ENCODE measurements at regions not wholly inside any gene's neighbourhood (a gene's known extent, or its start where the extent isn't known, plus 50 kb on each side); places are given as distances from the start of the nearest gene placed in this dataset.

GRCh38 chr2:173690349-173690748 is 274.8 kb downstream of the SP3 start:
- FAIRE-seq = no peak
- Histone ChIP-seq H3K56ac (replicated peaks; ENCODE audit: insufficient read length, low read depth, low read length) (no peak overlapping the region), H2AK5ac (ENCODE audit: low read depth, low read length) (no peak overlapping the region), H3K4me2 (ENCODE audit: insufficient read depth in 1 of 2, low read depth in 2 of 2, low read length in 2 of 2) (no peak overlapping the region), H3K9me3 (ENCODE audit: insufficient read depth in 2 of 2, low read depth in 1 of 2, low read length in 1 of 2) (no peaks in the 10 kb centered on the region; a peak in 1 of 4 replicates), H4K5ac (ENCODE audit: insufficient read length, low read depth, low read length) (no peak overlapping the region), H4K8ac (ENCODE audit: extremely low read depth, insufficient read depth, low read length) (no peak overlapping the region), H3K23me2 (ENCODE audit: low read depth, low read length) (no peaks in the 10 kb centered on the region), H3K4ac (replicated peaks; ENCODE audit: insufficient read length, low read depth, low read length) (no peak overlapping the region), H3K18ac (ENCODE audit: extremely low read depth, low read length) (no peak overlapping the region), H3K9ac (replicated peaks in 1 of 4; ENCODE audit: extremely low read depth in 1 of 4, low read depth in 3 of 4, low read length in 3 of 4) (no peak overlapping the region), H2BK5ac (ENCODE audit: low read depth, low read length) (no peak overlapping the region), H3K4me1 (replicated peaks in 1 of 4; ENCODE audit: control insufficient read depth in 3 of 4, insufficient read depth in 4 of 4, low read length in 3 of 4) (no peaks in the 10 kb centered on the region), H3K4me3 (ENCODE audit: extremely low read depth in 1 of 4, insufficient read depth in 2 of 4, low read depth in 3 of 4, low read length in 4 of 4) (no peak overlapping the region), H2BK120ac (replicated peaks; ENCODE audit: low read depth, low read length) (no peak overlapping the region), H4K20me1 (replicated peaks in 1 of 2; ENCODE audit: control insufficient read depth in 1 of 2, insufficient read depth in 2 of 2, low read length in 2 of 2) (no peaks in the 10 kb centered on the region), H3K14ac (ENCODE audit: insufficient read length) (no peak overlapping the region), H3K36me3 (ENCODE audit: control insufficient read depth in 2 of 4, insufficient read depth in 4 of 4, low read length in 3 of 4) (no peaks in the 10 kb centered on the region), H3K23ac (ENCODE audit: insufficient read length) (no peak overlapping the region), H2BK12ac (ENCODE audit: low read depth, low read length) (no peak overlapping the region), H4K91ac (replicated peaks; ENCODE audit: insufficient read length, low read length) (no peak overlapping the region), H2BK15ac (ENCODE audit: low read length) (no peak overlapping the region), H2AFZ (ENCODE audit: low read length) (no peak overlapping the region), H3K79me2 (ENCODE audit: control insufficient read depth in 1 of 2, insufficient read depth in 2 of 2, low read length in 2 of 2) (no peaks in the 10 kb centered on the region), H3K27me3 (replicated peaks in 1 of 4; ENCODE audit: control insufficient read depth in 3 of 4, extremely low read depth in 1 of 4, insufficient read depth in 3 of 4, low read length in 3 of 4) (no peaks in the 10 kb centered on the region), H3K27ac (ENCODE audit: low read depth, low read length) (no peak overlapping the region), H2BK20ac (ENCODE audit: low read length) (no peak overlapping the region), H3K79me1 (ENCODE audit: low read depth, low read length) (no peaks in the 10 kb centered on the region)
- DNase-seq (ENCODE audit: low read depth in 1 of 2, low spot score in 2 of 2) = no peak
- POLR2A ChIA-PET (ENCODE audit: partially characterized antibody) = no interaction called here
- CTCF ChIA-PET (ENCODE audit: partially characterized antibody) = no interaction called here
- TF ChIP-seq SP2 (IDR thresholded peaks at IDR 0.05; ENCODE audit: low read length) (no peak), KDM5A (IDR thresholded peaks at IDR 0.05; ENCODE audit: low read length) (no peak), CHD1 (IDR thresholded peaks at IDR 0.05; ENCODE audit: low read depth, low read length) (no peak), SUZ12 (IDR thresholded peaks at IDR 0.05; ENCODE audit: low read length) (no peak), E2F6 (IDR thresholded peaks at IDR 0.05) (no peak), CEBPB (IDR thresholded peaks at IDR 0.05; ENCODE audit: low read depth, low read length) (no peak), CBX5 (IDR thresholded peaks at IDR 0.05; ENCODE audit: low read depth, low read length) (no peak)
